SK-N-SH treated with all-trans-retinoic acid at 6 μM for 48 hours (cell line): ENCODE measurements at regions not wholly inside any gene's neighbourhood (a gene's known extent, or its start where the extent isn't known, plus 50 kb on each side); places are given as distances from the start of the nearest gene placed in this dataset.

Source experiments
- ATAC-seq: fragments of 200-7000 bp; cut with Tn5 transposase; 3 replicates; pipeline ENCODE4 v1.9.1; 2020; ENCODE audit warnings: mild to moderate bottlenecking, moderate library complexity
- ARNTL ChIP-seq: fragments of 450-650 bp; formaldehyde crosslinking; IDR thresholded peaks from 2 replicates; pipeline ENCODE4 v1.5.0; 2020; ENCODE audit warnings: low read depth, mild to moderate bottlenecking, moderate library complexity, borderline replicate concordance
- BACH2 ChIP-seq: fragments of 250-450 bp; sonication (Bioruptor Pico); IDR thresholded peaks from 2 replicates; pipeline ENCODE4 v1.9.0; 2021; ENCODE audit warnings: mild to moderate bottlenecking, borderline replicate concordance
- CSDC2 ChIP-seq: fragments of 250-450 bp; sonication (Bioruptor Pico); IDR thresholded peaks from 2 replicates; pipeline ENCODE4 v1.5.0; 2020; ENCODE audit warnings: mild to moderate bottlenecking, moderate library complexity
- ESRRG ChIP-seq: fragments of 250-450 bp; sonication (Bioruptor Pico); IDR thresholded peaks from 2 replicates; pipeline ENCODE4 v1.6.1; 2021; ENCODE audit warnings: mild to moderate bottlenecking
- GLIS3 ChIP-seq: fragments of 250-450 bp; sonication (Bioruptor Pico); IDR thresholded peaks from 2 replicates; pipeline ENCODE4 v1.5.0; 2020; ENCODE audit warnings: mild to moderate bottlenecking, moderate library complexity
- ISL1 ChIP-seq: fragments of 250-450 bp; sonication (Bioruptor Pico); IDR thresholded peaks from 2 replicates; pipeline ENCODE4 v2.1.2; 2022; ENCODE audit warnings: mild to moderate bottlenecking, moderate library complexity
- OSR1 ChIP-seq: fragments of 250-450 bp; sonication (Bioruptor Pico); IDR thresholded peaks from 2 replicates; pipeline ENCODE4 v1.8.0; 2022; ENCODE audit warnings: moderate library complexity, mild to moderate bottlenecking, inconsistent platforms
- PPARA ChIP-seq: fragments of 250-450 bp; sonication (Bioruptor Pico); IDR thresholded peaks from 2 replicates; pipeline ENCODE4 v1.5.0; 2020; ENCODE audit warnings: mild to moderate bottlenecking, borderline replicate concordance
- RARB ChIP-seq: fragments of 250-450 bp; sonication (Bioruptor Pico); IDR thresholded peaks from 2 replicates; pipeline ENCODE4 v1.8.0; 2021; ENCODE audit warnings: mild to moderate bottlenecking, moderate library complexity
- TCF4 ChIP-seq: fragments of 250-450 bp; sonication (Bioruptor Pico); IDR thresholded peaks from 2 replicates; pipeline ENCODE4 v1.8.0; 2021; ENCODE audit warnings: mild to moderate bottlenecking, moderate library complexity, borderline replicate concordance
- TOX ChIP-seq: fragments of 250-450 bp; sonication (Bioruptor Pico); IDR thresholded peaks from 2 replicates; pipeline ENCODE4 v1.8.0; 2021; ENCODE audit warnings: mild to moderate bottlenecking, moderate library complexity, borderline replicate concordance
- ZC3H10 ChIP-seq: fragments of 250-450 bp; sonication (Bioruptor Pico); IDR thresholded peaks from 2 replicates; pipeline ENCODE4 v1.5.1; 2021; ENCODE audit warnings: mild to moderate bottlenecking, moderate library complexity
- ZFP30 ChIP-seq: fragments of 450-650 bp; formaldehyde crosslinking; IDR thresholded peaks from 2 replicates; pipeline ENCODE4 v1.5.0; 2022; ENCODE audit warnings: mild to moderate bottlenecking, moderate library complexity
- ZNF565 ChIP-seq: fragments of 450-650 bp; formaldehyde crosslinking; conservative IDR thresholded peaks from 2 replicates; pipeline ENCODE4 v1.5.0; 2020; ENCODE audit warnings: low read depth, mild to moderate bottlenecking, moderate library complexity
- ZNF70 ChIP-seq: fragments of 450-650 bp; formaldehyde crosslinking; IDR thresholded peaks from 2 replicates; pipeline ENCODE4 v1.5.0; 2020; ENCODE audit warnings: mild to moderate bottlenecking, moderate library complexity
- ZNF8 ChIP-seq: fragments of 450-650 bp; formaldehyde crosslinking; IDR thresholded peaks from 2 replicates; pipeline ENCODE4 v1.5.0; 2020; ENCODE audit warnings: mild to moderate bottlenecking, moderate library complexity
- TF ChIP-seq, protein P1 (sequence below): fragments of 250-450 bp; sonication (Bioruptor Pico); IDR thresholded peaks from 2 replicates; pipeline ENCODE4 v1.5.1; 2020; ENCODE audit warnings: low read depth, mild to moderate bottlenecking, moderate library complexity
- TF ChIP-seq, protein P2 (sequence below): fragments of 250-450 bp; sonication (Bioruptor Pico); IDR thresholded peaks from 2 replicates; pipeline ENCODE4 v1.8.0; 2021; ENCODE audit warnings: low read depth, mild to moderate bottlenecking, moderate library complexity, borderline replicate concordance
- TF ChIP-seq, protein P3 (sequence below): fragments of 250-450 bp; sonication (Bioruptor Pico); IDR thresholded peaks from 2 replicates; pipeline ENCODE4 v1.5.0; 2020; ENCODE audit warnings: mild to moderate bottlenecking, moderate library complexity
- TF ChIP-seq, protein P4 (sequence below): fragments of 250-450 bp; sonication (Bioruptor Pico); IDR thresholded peaks from 2 replicates; pipeline ENCODE4 v1.5.1; 2021; ENCODE audit warnings: mild to moderate bottlenecking, moderate library complexity
- TF ChIP-seq, protein P5 (sequence below): fragments of 250-450 bp; sonication (Bioruptor Pico); IDR thresholded peaks from 2 replicates; pipeline ENCODE4 v1.8.0; 2020; ENCODE audit warnings: mild to moderate bottlenecking, moderate library complexity, borderline replicate concordance

DNA sequence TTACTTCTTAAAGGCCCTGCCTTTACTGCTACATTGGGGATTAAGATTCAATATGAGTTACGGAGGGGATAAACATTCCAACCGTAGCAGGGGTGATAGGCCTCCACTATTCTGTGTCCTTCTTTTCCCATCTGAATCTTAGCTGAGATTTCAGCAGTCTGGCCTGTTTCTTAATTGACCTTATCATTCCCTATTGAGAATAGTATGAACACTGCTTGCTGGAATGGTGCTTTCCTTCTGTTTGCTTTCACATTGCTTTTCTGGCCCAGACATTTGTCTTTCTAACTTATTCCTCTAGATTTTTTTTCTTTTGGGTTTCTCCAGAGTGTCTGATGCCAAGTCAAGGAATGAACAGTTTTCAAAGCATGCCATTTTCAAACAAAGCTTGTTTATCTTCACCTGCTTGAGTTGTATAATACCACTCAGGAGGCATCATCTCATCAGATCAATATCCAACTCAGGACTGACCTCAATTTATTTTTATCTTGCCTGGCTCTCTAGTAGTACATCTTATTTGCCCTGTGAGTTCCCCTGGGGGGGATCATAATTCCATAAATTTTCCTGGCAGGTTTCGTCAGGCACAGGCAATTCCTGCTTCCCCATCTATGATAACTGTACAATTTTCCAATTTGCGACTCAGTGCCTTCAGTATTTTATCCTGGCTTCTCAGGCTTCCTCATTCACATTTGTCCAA lies 161.1 kb upstream of the STT3B start:
- ATAC-seq, result no peak
- TF ChIP-seq ZNF8 (CRISPR knock-in tag) (no peak), ISL1 (CRISPR knock-in tag) (no peak), PPARA (no peak), CSDC2 (CRISPR knock-in tag) (no peak), BACH2 (CRISPR knock-in tag) (no peak), ZNF565 (CRISPR knock-in tag) (no peak), ESRRG (no peak), OSR1 (CRISPR knock-in tag) (no peak), ZFP30 (CRISPR knock-in tag) (no peak), ARNTL (no peak)
- TF ChIP-seq, protein P1, sequence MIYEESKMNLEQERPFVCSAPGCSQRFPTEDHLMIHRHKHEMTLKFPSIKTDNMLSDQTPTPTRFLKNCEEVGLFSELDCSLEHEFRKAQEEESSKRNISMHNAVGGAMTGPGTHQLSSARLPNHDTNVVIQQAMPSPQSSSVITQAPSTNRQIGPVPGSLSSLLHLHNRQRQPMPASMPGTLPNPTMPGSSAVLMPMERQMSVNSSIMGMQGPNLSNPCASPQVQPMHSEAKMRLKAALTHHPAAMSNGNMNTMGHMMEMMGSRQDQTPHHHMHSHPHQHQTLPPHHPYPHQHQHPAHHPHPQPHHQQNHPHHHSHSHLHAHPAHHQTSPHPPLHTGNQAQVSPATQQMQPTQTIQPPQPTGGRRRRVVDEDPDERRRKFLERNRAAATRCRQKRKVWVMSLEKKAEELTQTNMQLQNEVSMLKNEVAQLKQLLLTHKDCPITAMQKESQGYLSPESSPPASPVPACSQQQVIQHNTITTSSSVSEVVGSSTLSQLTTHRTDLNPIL (CRISPR knock-in tag), result no peak

DNA sequence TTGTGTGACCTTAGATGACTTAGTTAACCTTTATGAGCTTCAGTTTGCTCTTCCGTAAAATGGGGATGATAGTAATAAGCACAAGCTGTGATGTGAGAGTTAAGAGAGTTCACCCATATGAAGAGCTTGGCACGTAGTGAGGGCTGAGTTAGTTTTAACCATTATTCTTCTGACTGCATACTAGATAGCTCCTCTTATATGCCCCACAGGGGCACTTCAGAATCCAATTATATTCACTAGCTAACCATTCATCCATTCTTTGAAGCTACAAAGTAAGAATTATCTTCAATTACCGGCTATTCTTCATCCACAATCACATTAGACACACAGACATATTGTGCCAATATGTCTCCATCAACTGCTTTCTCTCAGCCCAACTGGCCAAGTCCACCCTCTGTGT lies 159.0 kb upstream of the STT3B start:
- ATAC-seq, result no peak
- TF ChIP-seq, protein P1 (CRISPR knock-in tag), result no peak
- TF ChIP-seq, protein P2, sequence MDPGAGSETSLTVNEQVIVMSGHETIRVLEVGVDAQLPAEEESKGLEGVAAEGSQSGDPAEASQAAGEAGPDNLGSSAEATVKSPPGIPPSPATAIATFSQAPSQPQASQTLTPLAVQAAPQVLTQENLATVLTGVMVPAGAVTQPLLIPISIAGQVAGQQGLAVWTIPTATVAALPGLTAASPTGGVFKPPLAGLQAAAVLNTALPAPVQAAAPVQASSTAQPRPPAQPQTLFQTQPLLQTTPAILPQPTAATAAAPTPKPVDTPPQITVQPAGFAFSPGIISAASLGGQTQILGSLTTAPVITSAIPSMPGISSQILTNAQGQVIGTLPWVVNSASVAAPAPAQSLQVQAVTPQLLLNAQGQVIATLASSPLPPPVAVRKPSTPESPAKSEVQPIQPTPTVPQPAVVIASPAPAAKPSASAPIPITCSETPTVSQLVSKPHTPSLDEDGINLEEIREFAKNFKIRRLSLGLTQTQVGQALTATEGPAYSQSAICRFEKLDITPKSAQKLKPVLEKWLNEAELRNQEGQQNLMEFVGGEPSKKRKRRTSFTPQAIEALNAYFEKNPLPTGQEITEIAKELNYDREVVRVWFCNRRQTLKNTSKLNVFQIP, result no peak
- TF ChIP-seq CSDC2 (CRISPR knock-in tag) (no peak), ZFP30 (CRISPR knock-in tag) (no peak), ZNF8 (CRISPR knock-in tag) (no peak), ARNTL (no peak), ZNF565 (CRISPR knock-in tag) (no peak), RARB (CRISPR knock-in tag) (no peak), PPARA (no peak), ZNF70 (CRISPR knock-in tag) (no peak), BACH2 (CRISPR knock-in tag) (no peak), ZC3H10 (CRISPR knock-in tag) (no peak), GLIS3 (no peak), ISL1 (CRISPR knock-in tag) (no peak), TOX (no peak)
- TF ChIP-seq, protein P3, sequence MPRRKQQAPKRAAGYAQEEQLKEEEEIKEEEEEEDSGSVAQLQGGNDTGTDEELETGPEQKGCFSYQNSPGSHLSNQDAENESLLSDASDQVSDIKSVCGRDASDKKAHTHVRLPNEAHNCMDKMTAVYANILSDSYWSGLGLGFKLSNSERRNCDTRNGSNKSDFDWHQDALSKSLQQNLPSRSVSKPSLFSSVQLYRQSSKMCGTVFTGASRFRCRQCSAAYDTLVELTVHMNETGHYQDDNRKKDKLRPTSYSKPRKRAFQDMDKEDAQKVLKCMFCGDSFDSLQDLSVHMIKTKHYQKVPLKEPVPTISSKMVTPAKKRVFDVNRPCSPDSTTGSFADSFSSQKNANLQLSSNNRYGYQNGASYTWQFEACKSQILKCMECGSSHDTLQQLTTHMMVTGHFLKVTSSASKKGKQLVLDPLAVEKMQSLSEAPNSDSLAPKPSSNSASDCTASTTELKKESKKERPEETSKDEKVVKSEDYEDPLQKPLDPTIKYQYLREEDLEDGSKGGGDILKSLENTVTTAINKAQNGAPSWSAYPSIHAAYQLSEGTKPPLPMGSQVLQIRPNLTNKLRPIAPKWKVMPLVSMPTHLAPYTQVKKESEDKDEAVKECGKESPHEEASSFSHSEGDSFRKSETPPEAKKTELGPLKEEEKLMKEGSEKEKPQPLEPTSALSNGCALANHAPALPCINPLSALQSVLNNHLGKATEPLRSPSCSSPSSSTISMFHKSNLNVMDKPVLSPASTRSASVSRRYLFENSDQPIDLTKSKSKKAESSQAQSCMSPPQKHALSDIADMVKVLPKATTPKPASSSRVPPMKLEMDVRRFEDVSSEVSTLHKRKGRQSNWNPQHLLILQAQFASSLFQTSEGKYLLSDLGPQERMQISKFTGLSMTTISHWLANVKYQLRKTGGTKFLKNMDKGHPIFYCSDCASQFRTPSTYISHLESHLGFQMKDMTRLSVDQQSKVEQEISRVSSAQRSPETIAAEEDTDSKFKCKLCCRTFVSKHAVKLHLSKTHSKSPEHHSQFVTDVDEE (CRISPR knock-in tag), result no peak
- TF ChIP-seq, protein P4, sequence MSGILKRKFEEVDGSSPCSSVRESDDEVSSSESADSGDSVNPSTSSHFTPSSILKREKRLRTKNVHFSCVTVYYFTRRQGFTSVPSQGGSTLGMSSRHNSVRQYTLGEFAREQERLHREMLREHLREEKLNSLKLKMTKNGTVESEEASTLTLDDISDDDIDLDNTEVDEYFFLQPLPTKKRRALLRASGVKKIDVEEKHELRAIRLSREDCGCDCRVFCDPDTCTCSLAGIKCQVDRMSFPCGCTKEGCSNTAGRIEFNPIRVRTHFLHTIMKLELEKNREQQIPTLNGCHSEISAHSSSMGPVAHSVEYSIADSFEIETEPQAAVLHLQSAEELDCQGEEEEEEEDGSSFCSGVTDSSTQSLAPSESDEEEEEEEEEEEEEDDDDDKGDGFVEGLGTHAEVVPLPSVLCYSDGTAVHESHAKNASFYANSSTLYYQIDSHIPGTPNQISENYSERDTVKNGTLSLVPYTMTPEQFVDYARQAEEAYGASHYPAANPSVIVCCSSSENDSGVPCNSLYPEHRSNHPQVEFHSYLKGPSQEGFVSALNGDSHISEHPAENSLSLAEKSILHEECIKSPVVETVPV (CRISPR knock-in tag), result no peak
- TF ChIP-seq, all 23 proteins: peak for 0

DNA sequence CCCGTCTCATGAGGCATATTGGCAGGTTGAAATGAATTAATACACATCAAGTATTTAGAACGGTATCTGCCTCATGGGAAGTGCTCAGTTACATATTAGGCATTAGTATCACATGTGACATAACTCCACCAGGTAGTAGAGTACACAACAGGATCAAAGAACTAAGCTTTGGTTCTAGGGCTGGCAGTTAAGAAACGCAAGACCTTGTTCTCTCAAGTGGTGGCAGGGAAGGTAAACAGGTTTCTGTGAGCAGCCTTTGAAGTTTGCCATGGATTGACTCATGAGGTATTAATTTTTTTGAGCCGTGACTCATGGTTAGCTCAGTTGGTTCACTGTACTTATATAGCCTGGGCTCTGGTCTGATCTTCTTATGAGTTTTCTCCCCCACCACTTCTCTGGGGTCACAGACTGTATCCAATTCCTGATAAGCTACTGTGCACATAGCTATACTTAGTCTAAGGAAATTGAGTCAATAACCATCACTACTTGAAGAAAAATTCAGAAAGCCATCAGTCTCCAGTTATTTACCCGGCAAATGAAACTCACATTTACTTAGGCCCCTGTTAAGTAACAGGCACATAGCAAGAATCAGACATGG lies 155.6 kb upstream of the STT3B start:
- no peak for ATAC-seq
- no peak for TF ChIP-seq ZC3H10 (CRISPR knock-in tag)
- TF ChIP-seq, protein P3 (CRISPR knock-in tag), result no peak
- TF ChIP-seq GLIS3, result no peak
- TF ChIP-seq TCF4 (CRISPR knock-in tag), result no peak
- TF ChIP-seq, protein P1 (CRISPR knock-in tag), result no peak
- TF ChIP-seq, protein P5, sequence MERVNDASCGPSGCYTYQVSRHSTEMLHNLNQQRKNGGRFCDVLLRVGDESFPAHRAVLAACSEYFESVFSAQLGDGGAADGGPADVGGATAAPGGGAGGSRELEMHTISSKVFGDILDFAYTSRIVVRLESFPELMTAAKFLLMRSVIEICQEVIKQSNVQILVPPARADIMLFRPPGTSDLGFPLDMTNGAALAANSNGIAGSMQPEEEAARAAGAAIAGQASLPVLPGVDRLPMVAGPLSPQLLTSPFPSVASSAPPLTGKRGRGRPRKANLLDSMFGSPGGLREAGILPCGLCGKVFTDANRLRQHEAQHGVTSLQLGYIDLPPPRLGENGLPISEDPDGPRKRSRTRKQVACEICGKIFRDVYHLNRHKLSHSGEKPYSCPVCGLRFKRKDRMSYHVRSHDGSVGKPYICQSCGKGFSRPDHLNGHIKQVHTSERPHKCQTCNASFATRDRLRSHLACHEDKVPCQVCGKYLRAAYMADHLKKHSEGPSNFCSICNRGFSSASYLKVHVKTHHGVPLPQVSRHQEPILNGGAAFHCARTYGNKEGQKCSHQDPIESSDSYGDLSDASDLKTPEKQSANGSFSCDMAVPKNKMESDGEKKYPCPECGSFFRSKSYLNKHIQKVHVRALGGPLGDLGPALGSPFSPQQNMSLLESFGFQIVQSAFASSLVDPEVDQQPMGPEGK (CRISPR knock-in tag), result no peak
- TF ChIP-seq ARNTL, result no peak
- no peak for TF ChIP-seq CSDC2 (CRISPR knock-in tag)
- TF ChIP-seq PPARA, result no peak
- TF ChIP-seq RARB (CRISPR knock-in tag), result no peak
- TF ChIP-seq ZFP30 (CRISPR knock-in tag), result no peak
